Fibroblast of upper back skin (primary cell): ENCODE measurements at regions not wholly inside any gene's neighbourhood (a gene's known extent, or its start where the extent isn't known, plus 50 kb on each side); places are given as distances from the start of the nearest gene placed in this dataset.

Experiments used
- DNase-seq: peaks from one replicate; pipeline ENCODE4 v3.0.0-alpha.2; 2013

DNA sequence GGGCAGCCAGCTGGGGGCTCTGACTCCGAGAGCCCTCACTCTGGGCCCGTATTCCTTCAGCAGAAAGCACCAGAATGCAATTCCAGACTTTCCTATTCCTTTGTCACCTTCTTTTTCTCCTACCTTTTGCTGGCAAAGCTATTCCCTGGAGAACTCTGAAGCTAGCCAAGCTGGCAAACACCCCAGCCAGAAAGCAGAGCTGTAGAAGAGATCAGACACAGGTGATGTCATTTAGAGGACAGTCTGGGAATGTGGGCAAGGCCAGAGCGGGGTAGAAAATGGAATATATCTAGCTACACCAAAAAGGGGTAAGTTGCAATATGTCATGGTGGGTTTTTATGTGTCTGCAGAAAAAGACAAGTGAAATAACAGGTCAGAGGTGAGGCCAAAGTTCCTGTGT, 205.1 kb downstream of the NXPE2 start:
- DNase-seq, result no peak

DNA sequence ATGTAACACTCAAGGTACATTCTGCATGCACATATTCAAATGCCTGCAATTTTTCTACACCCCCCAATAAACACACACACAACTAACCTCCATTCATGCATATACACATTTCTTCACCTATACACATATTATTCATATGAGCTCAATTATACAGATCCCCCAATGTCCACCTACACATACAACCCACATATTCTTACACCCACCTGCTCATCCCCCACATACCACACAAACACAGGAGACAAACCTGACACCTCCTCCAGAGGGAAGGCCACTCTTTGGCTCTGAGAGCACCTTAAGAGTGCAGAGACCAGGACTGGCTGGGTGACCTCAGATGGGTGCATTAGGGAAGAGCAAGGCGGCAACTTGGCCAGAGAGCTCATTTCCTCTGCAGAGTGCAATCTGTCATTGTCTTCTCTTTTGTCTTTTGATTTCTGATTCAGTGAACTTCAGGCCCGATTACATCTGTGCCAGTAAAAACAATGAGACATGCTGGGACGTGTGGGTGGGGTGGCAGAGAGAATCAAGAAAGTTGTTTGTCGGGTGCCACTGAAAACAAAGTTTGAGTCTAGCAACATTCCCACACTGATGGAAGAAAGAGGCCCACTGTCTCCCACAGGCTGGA, 208.4 kb downstream of the NXPE2 start:
- no peak for DNase-seq

DNA sequence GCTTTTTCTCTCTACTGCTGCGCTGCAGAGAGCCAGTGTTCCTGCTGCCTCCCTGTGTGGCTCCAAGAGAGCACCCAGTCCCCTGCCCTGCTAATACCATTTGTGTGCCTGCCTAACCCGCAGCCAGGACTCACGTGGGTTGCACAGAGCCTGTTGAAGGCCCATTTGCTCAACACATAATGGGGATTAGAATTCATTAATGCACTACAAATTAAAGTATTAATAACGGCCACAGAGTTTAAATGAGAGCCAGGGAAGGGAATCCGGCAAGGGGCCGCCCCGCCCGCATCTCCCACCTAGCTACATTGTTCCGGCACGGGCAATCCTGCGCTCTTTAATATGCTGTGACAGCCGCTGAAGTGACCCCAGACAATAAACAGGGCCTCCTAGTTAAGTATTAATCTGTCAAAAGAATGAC, 211.3 kb downstream of the NXPE2 start:
- DNase-seq, result no peak

DNA sequence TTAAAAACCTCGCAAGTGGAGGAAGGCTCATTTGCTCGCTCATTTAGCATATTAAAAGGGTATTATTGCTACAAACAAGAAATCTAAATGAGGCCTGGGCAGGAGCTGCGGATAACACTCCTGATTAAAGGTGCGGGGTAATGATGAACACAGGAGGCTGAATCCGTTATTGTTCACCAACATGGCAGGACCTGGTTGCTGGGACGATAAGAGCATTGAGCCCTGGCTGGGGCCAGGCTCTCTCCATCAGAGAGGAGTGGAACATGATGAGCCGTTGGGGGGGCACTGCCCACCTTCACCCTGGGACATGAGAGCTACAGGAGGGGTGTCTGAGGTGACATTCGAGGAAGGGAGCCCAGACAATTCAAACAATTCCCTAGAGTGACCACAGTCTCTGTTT, 211.7 kb downstream of the NXPE2 start:
- DNase-seq, result no peak

DNA sequence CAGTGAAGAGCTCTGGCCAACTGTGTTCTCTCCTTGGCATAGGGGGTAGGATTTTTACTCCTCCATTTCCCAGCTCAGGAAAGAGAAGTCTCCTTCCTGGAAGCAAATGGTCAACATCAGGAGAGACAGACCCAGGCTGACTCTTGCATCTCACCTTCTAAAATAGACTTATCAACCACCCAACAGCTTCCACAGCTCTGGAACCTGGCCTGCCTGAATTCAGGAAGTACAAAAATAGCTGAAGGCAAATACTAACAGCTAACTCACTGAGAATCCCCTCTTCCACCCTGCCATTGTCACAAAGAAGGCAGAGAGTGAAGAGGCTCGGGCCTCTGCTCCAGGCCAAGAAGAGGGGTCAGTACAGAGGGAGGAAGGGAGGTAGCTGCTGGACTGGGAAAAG, 213.6 kb downstream of the NXPE2 start:
- DNase-seq, result no peak

DNA sequence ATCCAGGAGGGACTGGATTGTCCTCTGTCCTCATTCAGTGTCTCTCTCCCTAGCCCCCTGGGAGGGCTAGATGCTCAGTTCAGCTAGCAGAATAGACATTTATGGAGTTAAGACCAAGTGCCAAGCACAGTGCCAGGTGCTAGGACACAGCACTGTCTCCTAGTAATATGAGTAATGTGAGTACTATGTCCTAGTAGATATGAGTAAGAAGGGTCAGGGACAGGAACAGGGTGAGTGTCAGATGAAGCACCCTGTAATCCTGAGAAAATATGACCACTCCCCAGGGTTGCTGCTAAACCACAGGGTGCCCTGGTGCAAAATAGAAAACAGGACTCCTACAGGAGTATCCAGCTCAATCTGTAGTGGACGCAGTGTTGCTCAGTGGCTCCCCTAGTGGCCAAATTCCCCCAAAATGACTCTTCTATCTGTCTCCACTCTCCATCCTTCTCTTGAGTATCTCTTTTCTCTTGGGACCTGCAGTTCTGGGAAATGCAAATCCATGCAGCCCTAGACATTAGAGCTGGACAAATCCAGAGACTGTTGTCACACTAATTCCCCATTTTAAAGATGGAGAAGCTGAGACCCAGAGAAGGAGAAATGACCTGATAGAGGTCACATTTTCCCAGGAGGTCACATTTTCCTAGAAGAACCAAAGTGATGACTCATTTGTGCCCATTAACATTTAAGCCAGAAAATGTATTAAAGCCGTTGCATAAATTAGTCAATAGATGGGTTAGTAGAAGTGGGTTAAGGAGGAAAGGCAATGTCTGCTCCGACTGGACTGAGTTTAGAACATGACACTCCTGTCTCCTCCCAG, 214.3 kb downstream of the NXPE2 start:
- no peak for DNase-seq

DNA sequence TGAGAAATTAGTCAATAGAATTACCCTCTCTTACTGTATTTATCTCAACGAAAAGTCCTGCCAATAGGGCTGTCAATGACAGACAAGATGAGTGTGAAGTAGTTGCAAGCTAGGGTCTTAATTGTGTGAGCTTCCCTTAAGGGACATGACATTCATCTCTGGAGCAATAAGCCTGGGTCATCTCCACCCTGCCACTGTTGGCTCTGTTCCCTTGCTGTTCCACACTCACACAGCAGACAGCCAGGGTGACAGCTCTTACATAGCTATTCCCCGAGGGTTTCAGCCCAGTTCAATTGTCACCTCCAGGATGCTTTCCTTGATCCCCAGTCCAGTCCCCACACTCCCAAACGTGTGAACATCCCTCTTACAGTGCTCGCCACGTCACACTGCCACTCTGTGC, 215.0 kb downstream of the NXPE2 start:
- no peak for DNase-seq

DNA sequence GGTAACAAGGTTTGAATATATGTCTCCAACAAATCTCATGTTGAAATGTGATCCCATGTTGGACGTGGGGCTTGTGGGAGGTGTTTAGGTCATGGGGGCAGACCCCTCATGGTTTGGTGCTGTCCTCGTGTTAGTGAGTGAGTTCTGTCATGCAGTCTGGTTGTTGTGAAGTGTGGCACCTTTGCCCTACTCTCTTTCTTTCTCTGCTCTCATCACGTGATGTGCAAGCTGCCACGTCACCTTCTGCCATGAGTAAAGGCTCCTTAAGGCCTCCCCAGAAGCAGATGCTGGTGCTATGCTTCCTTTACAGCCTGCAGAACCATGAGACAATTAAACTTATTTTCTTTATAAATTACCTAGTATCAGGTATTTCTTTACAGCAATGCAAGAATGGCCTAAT, 218.3 kb downstream of the NXPE2 start:
- no peak for DNase-seq

DNA sequence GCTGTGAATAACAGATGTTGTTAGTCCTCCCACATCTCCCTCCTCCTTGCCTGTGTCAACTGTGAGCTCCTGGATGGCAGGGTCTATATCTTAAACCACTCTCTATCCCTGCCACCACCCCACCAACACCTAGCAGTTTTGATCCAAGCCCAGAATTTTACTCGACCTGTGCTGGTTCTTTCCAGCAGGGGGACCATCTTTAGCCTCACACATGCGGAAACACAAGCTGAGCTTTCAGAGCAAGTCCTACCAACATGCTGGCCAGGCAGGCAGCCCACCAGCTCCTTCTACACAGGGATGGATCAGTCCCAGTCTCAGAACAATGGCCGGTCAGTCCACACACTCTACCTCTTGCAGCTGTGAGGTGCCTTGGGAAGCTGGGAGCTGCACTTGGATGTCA, 231.5 kb downstream of the NXPE2 start:
- DNase-seq, result no peak

DNA sequence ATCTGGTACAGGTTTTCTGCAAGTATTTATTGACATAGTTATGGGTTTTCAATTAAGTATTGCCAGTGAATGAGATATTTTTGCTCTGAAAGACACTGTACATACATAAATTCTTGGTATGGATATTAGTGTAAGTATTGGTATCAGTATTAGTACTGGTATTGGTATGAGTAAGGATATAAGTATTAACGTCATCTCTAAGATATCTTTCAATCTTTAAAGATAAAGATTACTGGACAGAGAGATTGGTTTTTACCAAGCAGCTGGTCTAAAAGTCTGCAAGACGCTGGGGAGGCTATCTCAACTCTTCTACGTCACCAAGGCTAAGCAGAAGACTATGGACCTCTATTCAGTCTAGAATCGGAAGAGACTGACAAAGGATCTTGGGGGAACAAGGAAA, 234.5 kb downstream of the NXPE2 start:
- no peak for DNase-seq

DNA sequence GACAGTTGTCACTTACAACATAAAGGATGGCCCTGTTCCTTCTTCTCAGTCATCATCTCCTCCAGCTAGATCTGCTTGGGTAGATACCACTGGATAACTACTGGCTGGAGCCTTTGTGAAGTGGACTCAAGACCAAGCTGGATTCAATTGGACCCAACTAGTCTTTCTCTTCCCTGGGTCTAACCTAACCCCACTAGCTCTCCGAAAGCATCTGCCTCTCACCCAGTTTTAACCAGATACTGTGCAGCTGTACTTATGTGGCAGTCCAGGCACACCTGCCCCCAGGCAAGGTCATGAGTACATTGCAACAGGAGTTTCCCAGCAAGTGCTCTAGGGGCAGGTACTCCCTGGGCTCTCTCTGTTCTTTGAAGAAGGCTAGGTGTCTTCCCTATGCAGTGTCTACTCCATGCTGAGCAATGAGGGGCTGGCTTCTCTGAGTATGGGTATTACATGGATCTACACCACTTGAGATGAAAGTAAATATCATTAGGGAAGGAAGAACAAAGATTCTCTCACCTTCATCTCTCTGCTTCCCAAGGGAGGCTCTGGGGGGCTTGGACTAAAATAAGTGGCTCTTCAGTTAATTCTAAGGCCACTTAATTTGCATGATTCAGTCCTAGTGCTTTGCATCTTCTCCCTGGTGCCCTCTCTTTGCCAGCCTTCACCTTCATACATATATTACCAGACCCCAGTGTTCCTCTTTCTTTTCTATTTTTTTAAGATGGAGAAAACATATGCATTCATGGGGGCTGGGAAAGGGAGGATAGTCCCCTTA, 236.1 kb downstream of the NXPE2 start:
- no peak for DNase-seq

DNA sequence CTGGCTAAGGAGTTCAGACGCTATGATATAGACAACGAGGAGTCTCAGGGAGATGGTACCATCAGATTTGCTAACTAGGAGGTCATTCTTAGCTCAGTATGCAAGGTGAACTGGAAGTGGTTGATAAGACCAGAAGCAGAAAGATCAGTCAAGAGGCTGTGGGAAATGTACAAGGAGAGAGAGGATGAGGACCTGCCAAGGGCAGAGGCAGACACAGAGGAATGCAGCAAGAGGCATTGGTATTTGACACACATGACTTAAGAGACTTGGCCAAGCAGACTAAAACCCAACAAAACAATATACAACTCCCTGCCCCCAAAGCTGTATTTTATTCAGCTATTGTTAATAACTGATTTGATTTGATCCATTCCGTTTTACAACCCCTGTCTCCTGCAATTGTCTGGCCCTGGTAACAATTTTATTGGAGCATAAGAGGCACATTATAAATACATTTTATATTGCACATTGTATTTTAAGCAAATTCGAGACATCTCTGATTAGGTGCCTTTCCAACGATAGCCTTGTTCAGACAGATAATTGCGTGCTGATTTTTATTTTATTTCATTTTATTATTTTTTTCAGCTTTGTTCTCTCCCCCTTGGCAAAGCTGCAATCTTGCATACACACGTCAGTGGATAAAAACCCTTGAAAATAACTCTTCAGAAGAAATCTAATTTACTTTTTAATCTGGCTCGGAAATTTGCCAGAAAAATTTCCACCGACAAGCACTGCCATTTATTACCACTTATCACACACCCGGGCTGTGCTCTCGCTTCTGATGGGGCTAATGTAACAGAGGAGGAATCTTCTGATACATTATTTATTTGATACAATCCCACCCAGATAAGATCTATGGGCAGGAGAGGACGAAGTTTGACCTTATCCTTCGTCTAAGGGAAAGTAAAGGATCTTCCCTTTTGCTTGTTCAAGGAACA, 237.8 kb downstream of the NXPE2 start:
- no peak for DNase-seq

DNA sequence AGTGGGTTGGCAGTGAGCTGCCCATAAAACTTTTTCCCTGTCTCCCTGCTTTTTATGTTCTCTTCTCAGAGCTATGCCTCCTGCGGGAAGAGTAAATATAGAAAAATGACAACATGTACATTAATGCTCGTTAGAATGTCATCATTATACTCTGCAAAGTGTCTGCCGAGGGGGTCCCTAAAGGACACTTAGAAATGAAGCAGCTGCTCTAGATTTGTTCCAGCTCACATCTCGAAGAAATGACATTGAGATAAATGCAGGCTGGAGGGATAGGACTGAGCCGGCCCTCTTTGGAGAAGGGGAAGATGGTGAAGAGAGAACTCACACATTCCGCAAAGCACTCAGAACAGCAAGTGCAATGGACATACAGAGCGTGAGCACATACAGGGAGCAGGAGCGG, 240.0 kb downstream of the NXPE2 start:
- no peak for DNase-seq

DNA sequence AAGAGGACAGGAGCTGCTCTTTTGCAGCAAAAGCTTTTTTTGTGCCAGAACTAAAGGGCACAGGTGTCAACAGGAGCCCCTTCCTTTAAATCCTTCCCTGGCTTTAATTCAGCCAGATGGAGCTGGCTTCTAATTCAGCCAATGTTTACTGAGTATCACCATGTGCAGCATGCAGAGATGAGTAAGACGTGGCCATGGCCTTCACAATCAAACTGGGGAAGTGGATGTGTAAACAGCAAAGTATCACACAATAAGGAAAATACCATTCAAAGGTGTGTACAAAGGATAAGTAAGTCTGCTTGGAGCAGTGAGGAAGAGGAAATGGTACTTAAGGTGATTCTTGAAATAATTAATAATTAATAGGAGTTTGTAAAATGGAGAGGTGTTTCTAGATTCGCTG, 243.4 kb downstream of the NXPE2 start:
- no peak for DNase-seq

DNA sequence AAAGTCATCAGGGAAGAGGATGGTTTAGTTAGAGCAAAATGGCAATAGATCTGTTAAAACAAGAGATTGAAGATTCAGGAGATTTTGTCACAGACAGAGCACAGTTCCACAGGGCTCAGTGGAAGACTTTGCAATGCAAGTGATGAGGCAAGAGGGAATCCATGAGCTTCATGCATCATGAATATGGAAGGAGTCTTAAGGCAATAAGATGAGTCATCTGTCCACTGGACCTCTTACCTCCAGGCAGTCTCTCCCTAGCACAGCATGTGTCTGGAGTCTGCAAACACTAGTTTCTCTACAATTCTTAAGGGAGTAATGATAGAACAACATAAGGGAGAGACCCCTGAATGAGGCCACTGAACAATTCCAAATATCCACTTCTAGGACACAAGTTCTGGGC, 245.7 kb downstream of the NXPE2 start:
- no peak for DNase-seq

DNA sequence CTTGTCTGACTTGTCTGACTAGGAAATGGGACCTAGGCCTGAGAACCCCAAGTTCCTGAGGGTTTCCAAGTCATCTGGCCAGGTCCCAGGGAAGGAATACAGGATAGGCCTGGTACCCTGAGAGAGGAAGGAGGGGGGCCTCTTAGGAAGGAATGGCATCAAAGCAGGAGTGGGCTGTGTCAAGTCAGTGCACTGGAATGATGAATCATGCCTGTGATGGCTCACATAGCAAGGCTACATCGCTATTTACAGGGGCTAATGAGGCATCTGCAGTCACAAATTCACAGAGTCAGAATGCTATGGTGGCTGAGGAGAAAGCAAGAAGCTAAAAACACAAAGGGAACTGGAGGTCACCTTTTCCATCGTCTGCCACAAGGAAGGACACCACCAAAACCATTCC, 247.3 kb downstream of the NXPE2 start:
- DNase-seq, result no peak

DNA sequence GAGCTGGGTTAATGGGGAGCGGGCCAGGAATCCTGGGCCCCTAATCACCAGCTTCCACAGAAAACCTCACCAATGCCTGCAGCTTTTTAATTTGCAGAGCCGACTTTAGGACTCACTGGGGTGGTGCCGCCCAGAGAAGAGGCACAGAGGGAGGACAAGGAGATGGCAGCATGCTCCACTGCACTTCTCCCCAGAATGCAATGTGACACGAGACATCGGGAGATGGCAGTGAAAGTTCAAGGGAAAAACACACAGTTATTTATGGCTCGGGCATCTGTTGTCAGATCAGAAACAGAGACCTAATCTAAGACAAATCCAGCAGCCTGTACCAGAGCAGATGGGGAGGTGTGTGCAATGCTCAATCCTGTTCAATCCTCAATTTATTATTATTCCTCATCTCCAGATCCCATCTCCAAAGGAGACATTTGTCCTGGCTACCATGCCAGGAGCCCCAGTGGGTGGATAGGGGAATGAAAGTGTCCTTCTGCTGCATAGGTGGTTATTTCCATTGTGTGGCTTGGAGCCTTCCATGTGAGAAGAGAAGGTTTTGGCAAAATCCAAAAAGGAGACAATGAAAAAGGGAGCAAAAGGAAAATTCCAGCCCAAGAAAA, 250.0 kb downstream of the NXPE2 start:
- DNase-seq, result no peak

DNA sequence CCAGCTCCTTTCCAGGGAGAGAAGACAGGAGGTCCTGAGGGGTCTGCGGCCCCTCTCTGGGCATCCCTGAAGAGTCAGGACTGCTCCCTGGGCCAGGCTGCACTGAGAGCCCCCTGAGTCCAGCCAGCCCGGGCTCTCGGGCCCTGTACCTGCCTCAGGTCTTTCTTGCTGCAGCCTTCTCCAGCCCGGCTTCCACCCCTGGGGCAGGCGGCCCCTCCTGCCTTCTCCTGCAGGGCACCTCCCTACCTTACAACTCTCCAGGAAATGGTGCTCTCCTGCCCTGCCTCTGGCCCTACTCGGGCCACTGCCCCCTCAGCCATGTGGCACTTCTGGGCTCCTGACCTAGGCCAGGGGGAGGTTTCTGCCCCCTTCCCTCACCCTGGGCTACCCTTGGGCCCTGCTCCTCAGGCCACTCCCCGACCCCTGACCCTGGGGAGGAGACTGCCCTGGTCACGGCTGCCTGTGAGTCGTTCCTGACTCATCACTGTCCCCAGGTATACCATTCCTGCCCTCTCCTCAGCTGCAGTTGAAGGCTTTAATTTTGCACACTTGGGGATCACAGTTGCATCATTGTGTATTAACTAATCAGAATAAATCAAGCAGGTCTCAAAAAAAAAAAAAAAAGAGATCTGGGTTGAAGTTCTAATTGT, 251.1 kb downstream of the NXPE2 start:
- no peak for DNase-seq

DNA sequence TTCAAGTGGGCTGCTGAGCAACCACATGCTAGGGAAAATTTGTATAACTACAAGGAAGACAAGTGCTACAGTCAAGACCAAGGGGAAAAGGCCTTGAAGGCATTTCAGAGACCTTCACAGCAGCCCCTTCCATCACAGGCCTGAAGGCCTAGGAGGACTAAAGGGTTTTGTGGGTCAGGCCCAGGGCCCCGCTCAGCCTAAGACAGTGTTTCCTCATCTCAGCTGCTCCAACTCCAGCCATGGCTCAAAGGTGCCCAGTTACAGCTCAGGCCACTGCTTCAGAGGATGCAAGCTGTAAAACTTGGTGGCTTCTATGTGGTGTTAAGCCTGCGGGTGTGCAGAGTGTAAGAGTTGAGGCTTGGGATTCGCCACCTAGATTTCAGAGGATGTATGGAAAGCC, 260.5 kb downstream of the NXPE2 start:
- no peak for DNase-seq

DNA sequence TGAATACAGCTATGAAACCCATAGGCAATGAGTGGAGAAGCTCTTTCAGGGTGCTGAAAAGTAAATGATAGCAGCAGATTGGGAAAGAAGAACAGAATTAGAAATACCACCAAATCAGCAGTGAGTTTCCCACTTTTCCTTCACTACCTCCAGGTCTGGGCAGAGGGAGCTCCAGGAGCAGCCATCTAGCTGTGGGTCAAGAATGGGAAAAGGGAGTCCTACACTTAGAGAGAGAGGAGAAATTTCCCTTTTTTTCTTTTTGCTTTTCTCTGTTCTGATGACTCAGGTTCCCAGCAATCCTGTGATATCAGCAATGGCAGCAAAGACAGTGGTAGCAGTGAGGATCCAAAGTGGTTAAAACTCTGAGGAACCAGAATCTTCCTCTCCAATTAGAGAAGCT, 263.9 kb downstream of the NXPE2 start:
- DNase-seq, result no peak

DNA sequence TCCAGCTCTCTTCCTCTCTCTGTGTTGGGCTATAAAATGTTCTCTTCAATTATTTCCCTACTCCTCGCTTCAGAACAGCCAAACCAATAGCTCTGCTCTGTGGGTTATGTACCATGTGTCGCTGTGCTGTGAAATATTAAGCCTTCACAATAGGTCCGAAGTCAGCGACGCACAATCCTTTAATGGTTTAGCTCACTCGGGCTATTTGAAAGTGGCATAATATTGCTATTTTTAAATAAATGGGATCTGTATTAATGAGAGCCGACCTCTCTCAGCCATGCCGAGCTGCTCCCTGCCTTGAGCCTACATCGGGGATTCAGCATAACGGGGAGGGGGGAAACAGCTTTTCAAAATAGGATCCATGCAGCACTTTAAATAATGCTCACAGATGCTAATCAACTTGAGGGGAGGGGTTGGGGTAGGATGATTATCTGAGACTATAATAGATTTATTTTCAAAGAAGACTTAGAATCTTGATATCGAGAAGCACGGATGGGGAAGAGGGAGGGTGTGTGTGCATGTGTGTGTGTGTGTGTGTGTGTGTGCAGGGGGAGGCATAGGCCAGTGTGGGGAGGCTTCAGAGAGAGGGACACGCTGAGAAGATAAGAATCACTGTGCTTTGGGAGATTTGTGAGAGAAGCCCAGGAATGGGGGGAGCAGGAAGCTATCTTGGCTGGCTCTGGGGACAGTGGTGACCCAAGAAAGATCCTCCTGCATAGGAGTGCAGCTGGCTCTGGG, 271.5 kb downstream of the NXPE2 start:
- no peak for DNase-seq
